ENCODE measurements at regions not wholly inside any gene's neighbourhood (a gene's known extent, or its start where the extent isn't known, plus 50 kb on each side); places are given as distances from the start of the nearest gene placed in this dataset.

- Histone ChIP-seq H3K27me3 (peaks cover 5% of the 10 kb centered on the region; the same call in 1 of the 2 replicates), H3K9me3 (replicated peaks) (no peaks in the 10 kb centered on the region), H3K4me1 (no peaks in the 10 kb centered on the region), H3K4me3 (no peak overlapping the region), H3K27ac (no peak overlapping the region), H3K36me3 (no peaks in the 10 kb centered on the region)
- no peak for DNase-seq
These were observed 88.4 kb upstream of the NPAS2 start for GRCh38 chr2:100731535-100731981.

- H3K4me1 ChIP-seq, result no peaks in the 10 kb centered on the region
- H3K36me3 ChIP-seq, result no peaks in the 10 kb centered on the region
- no peaks in the 10 kb centered on the region for H3K9me3 ChIP-seq (replicated peaks)
- H3K27ac ChIP-seq, result no peak overlapping the region
- H3K27me3 ChIP-seq, result peaks cover 6% of the 10 kb centered on the region; the same call in 1 of the 2 replicates
- H3K4me3 ChIP-seq, result no peak overlapping the region
- no peak for DNase-seq
These were observed 86.3 kb upstream of the NPAS2 start for GRCh38 chr2:100733391-100734187.

DNA sequence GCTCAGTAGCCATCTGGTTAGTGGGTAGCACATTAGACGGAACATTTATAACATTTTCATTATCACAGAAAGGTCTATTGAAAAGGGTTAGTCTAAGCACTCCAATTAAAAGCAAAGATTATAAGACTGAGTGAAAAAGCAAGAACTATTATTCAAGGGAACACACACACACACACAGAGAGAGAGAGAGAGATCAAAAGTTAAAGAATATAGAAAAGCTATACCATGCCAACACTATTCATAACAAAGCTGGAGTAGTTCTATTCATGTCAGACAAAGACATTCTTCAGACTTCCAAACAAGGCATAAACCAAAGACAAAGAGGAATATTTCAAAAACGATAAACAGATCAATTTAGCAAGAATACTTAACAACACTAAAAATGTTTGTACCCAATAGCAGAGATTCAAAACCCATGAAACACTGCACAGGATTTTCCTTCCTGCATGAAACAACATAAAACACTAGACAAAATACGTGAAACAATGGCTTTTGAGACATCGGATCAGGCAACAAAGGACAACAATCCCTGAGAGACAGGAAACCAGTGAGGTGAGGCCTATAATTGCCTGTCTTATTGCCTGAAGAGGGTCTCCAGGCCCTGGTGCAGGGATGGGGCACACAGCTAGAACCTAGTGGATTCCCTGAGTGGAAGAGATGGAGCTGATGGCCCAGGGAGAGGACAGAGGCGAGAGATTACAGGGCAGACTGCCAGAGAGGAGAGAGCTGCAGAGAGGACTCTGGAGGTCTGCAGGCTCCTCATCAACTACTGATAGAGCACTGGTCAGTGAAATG, 83.6 kb upstream of the NPAS2 start:
- no peak overlapping the region for H3K27ac ChIP-seq
- H3K9me3 ChIP-seq (replicated peaks), result no peaks in the 10 kb centered on the region
- no peak for DNase-seq
- no peaks in the 10 kb centered on the region for H3K36me3 ChIP-seq
- peaks cover 6% of the 10 kb centered on the region; the same call in 1 of the 2 replicates for H3K27me3 ChIP-seq
- H3K4me3 ChIP-seq, result no peak overlapping the region
- no peaks in the 10 kb centered on the region for H3K4me1 ChIP-seq

- Histone ChIP-seq H3K36me3 (no peaks in the 10 kb centered on the region), H3K27me3 (peaks cover 9% of the 10 kb centered on the region), H3K4me3 (no peak overlapping the region), H3K9me3 (replicated peaks) (no peaks in the 10 kb centered on the region), H3K27ac (no peak overlapping the region), H3K4me1 (no peaks in the 10 kb centered on the region)
- DNase-seq, result peak; percentile 9 to 17
These were observed 80.1 kb upstream of the NPAS2 start for GRCh38 chr2:100739735-100740432.

DNA sequence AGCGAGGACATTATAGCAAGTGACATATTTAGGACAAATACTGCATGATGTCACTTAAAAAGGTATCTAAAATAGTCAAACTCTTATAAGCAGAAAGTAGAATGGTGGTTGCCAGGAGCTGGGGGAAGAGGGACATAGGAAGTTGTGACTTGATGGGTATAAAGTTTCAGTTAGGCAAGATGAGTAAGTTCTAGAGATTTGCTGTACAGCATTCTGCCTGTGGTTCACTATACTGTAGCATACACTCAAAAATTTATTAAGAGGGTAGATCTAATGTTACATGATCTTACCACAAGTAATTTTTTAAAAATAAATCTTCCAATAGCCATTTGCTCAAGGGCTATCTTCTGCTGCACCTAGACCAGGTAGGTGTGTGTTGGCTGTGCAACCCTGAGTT, 78.1 kb upstream of the NPAS2 start:
- no peak overlapping the region for H3K27ac ChIP-seq
- no peak for DNase-seq
- H3K4me3 ChIP-seq, result no peak overlapping the region

DNA sequence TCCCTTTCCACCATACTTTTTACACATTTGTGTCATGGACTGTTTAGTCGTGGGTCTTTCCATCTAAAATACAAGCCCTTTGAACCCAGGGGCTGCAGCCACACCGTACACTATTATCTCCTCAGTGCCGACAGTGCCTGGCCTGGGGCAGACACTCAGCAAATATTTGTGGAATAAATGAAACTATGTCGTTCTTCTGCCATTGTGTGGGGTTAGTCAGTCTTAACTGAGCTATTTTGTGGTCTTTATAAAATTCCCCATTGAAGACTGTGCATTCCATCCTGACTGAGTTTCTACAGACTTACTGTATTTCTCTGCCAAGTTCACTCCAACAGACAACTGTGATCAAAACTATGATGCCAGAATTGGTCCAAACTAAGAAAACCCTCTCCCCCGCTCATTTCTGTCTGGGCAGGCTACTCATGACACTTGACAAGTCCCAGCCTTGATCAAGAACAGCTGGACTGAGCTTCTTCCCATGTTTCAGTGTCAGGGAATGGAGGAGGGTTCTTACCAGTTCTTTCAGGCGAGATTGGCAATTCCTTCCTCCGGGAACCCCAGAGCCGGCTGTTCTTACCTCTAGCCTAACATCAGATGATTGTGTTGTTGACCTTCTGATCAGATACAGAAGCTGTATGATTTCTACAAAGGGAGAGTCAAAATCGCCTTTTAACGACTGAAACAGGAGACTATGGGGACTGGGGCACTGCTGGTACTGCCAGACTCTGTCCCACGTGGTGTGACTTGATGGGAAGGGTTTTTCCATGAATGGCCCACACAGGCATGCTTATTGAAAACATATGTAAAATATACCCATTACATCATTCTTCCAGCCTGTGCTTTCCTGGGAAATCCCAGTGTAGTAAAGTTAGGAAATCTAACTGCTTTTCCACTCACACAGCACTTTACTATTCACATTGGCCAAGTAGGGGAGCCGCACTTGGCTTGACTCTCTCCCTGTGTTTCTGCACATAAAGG, 77.4 kb upstream of the NPAS2 start:
- H3K4me3 ChIP-seq, result no peak overlapping the region
- no peaks in the 10 kb centered on the region for H3K36me3 ChIP-seq
- H3K9me3 ChIP-seq (replicated peaks), result no peaks in the 10 kb centered on the region
- H3K27me3 ChIP-seq, result peaks cover 3% of the 10 kb centered on the region; the same call in 1 of the 2 replicates
- no peaks in the 10 kb centered on the region for H3K4me1 ChIP-seq
- H3K27ac ChIP-seq, result no peak overlapping the region
- peak in 1 of 2 experiments; percentile 5 for DNase-seq

More for the DNA sequence above, 78.1 kb upstream of the NPAS2 start:
- no peaks in the 10 kb centered on the region for H3K4me1 ChIP-seq
- no peaks in the 10 kb centered on the region for H3K36me3 ChIP-seq
- H3K9me3 ChIP-seq (replicated peaks), result no peaks in the 10 kb centered on the region
- peaks cover 3% of the 10 kb centered on the region; the same call in 1 of the 2 replicates for H3K27me3 ChIP-seq

DNA sequence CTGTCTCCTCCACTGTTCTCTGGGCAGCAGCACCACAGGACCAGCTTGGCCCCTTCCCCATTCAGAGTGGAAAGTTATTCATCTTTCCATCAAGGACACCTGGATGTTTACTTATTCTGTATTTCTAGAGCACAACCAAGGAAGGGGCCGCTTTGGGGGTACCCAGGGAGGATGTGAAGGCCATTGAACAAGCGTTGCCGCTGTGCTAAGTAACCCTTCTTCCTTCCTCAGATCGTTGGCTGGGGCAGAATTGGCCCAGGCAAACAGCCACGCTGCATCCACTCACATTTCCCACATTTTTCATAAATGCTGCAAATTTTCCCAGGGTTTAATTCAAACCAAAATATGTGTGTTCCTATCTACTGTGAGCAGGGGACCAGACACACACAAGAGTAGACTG, 76.2 kb upstream of the NPAS2 start:
- DNase-seq, result no peak
- H3K27ac ChIP-seq, result no peak overlapping the region
- H3K27me3 ChIP-seq, result peaks cover 3% of the 10 kb centered on the region; the same call in 1 of the 2 replicates
- H3K36me3 ChIP-seq, result no peaks in the 10 kb centered on the region
- no peaks in the 10 kb centered on the region for H3K9me3 ChIP-seq (replicated peaks)
- no peaks in the 10 kb centered on the region for H3K4me1 ChIP-seq
- H3K4me3 ChIP-seq, result no peak overlapping the region

DNA sequence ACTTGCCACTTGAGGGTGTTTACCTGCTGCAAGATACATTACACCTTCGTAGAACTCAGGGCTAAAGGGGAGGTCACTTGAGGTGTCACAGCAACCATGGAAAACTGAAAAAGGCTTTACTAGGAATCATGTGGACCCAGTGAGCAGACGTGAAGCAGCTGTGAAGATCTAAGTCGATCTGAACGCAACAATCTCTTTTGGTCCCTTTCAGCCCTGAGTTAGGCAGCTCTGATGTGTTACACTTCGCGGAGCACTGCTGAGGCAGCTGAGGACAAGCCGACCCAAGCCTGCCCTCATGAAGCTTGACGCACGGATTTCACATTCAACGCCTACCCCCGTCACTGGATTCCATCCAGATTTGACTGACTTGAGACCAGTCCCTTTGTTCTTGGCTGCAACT, 75.8 kb upstream of the NPAS2 start:
- H3K4me1 ChIP-seq, result no peaks in the 10 kb centered on the region
- H3K27ac ChIP-seq, result no peak overlapping the region
- DNase-seq, result no peak

DNA sequence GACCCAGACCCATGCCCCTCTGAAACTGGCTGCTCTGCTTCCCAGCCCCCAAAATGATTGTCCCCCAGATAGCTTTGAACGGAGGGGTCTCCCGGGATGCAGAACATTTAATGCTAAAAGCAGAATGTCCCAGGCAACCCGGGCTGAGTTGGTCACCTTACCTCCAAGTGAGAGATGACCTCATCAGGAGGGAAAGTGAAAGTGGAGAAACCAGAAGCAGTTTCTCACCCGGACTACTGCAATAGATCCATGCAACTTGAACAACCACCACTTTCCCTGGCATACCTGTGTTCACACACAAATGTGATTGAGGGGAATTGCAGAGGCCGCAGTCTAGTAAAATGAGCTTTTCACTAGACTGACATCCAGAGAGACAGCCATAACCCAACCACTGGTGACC, 75.3 kb upstream of the NPAS2 start:
- no peak for DNase-seq
- Histone ChIP-seq H3K27me3 (peaks cover 3% of the 10 kb centered on the region; the same call in 1 of the 2 replicates), H3K9me3 (replicated peaks) (no peaks in the 10 kb centered on the region), H3K4me1 (no peaks in the 10 kb centered on the region), H3K36me3 (no peaks in the 10 kb centered on the region), H3K4me3 (no peak overlapping the region), H3K27ac (no peak overlapping the region)

More for the DNA sequence above, 75.8 kb upstream of the NPAS2 start:
- Histone ChIP-seq H3K27me3 (peaks cover 3% of the 10 kb centered on the region; the same call in 1 of the 2 replicates), H3K9me3 (replicated peaks) (no peaks in the 10 kb centered on the region), H3K36me3 (no peaks in the 10 kb centered on the region), H3K4me3 (no peak overlapping the region)

- no peaks in the 10 kb centered on the region for H3K4me1 ChIP-seq
- no peak for DNase-seq
- no peaks in the 10 kb centered on the region for H3K36me3 ChIP-seq
These were observed 74.3 kb upstream of the NPAS2 start for GRCh38 chr2:100745604-100746003.

GRCh38 chr2:100747551-100747950, 72.4 kb upstream of the NPAS2 start:
- no peaks in the 10 kb centered on the region for H3K4me1 ChIP-seq
- DNase-seq, result no peak
- H3K27me3 ChIP-seq, result peaks cover 3% of the 10 kb centered on the region; the same call in 1 of the 2 replicates
- no peaks in the 10 kb centered on the region for H3K9me3 ChIP-seq (replicated peaks)
- H3K27ac ChIP-seq, result no peak overlapping the region
- H3K36me3 ChIP-seq, result no peaks in the 10 kb centered on the region
- H3K4me3 ChIP-seq, result no peak overlapping the region

More at GRCh38 chr2:100745604-100746003, 74.3 kb upstream of the NPAS2 start:
- Histone ChIP-seq H3K27ac (no peak overlapping the region), H3K9me3 (replicated peaks) (no peaks in the 10 kb centered on the region), H3K4me3 (no peak overlapping the region), H3K27me3 (peaks cover 3% of the 10 kb centered on the region; the same call in 1 of the 2 replicates)

- Histone ChIP-seq H3K27me3 (peaks cover 3% of the 10 kb centered on the region; the same call in 1 of the 2 replicates), H3K4me1 (no peaks in the 10 kb centered on the region), H3K4me3 (no peak overlapping the region), H3K9me3 (replicated peaks) (no peaks in the 10 kb centered on the region), H3K36me3 (no peaks in the 10 kb centered on the region), H3K27ac (no peak overlapping the region)
- DNase-seq, result no peak
These were observed 71.8 kb upstream of the NPAS2 start for GRCh38 chr2:100747996-100748615.

DNA sequence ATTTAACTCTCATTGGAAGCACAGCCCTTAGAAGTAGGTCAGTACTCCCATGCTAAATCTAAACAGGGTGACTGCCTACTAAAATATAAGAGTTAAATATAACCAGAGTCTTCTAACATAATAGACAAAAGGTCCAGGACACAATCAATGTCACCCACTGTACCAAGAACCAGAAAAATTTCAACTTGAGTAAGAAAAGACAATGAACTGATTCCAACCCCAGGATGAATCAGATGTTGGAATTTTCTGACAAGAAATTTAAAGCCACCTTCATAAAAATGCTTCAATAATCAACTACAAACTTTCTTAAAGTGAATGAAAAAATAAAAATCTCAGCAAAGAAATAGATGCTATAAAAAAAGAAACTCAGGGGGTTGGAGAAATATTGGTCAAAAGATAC, 71.3 kb upstream of the NPAS2 start:
- H3K36me3 ChIP-seq, result no peaks in the 10 kb centered on the region
- H3K4me1 ChIP-seq, result no peaks in the 10 kb centered on the region
- no peak for DNase-seq
- H3K4me3 ChIP-seq, result no peak overlapping the region
- no peak overlapping the region for H3K27ac ChIP-seq
- no peaks in the 10 kb centered on the region for H3K9me3 ChIP-seq (replicated peaks)
- H3K27me3 ChIP-seq, result peaks cover 2% of the 10 kb centered on the region; the same call in 1 of the 2 replicates
